HG03460 (cell line): ENCODE measurements at regions not wholly inside any gene's neighbourhood (a gene's known extent, or its start where the extent isn't known, plus 50 kb on each side); places are given as distances from the start of the nearest gene placed in this dataset.

Experiments used
- ATAC-seq: cut with Tn5 transposase; IDR thresholded peaks from one replicate; pipeline ENCODE4 v1.9.1; 2021; ENCODE audit not compliant: unreplicated experiment

DNA sequence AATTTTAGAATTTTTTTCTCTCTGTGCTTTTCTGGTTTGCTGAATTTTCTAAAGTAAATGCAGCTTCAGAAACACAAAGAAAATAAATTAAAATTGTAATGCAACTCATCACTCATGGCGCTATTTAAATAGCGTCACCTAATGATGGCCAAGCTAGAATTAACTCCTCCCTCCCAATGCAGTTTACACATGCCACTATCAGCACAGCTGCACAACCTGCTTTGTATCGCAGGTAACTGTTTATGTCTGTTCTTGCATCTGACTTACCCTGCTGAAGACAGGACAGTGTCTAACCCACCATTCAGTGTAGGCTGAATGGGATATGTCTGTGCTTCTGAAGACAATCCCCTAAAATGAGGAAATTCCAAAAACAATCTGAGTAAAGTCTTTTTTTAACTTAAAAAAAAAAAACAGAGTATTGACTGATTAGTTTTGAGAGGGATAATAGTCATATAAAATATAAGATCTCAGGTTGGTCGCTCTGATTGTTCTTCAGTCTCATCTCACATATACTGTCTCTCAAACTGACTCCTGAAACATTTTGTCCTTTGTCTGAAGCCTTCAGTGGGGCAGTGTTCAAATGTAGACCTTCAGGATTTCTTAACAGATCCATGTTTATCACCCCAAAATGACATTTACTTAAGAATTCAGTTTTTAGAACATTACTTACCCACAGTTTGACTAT, 271.4 kb downstream of the ZEB2 start:
- peak; percentile 22 for ATAC-seq

DNA sequence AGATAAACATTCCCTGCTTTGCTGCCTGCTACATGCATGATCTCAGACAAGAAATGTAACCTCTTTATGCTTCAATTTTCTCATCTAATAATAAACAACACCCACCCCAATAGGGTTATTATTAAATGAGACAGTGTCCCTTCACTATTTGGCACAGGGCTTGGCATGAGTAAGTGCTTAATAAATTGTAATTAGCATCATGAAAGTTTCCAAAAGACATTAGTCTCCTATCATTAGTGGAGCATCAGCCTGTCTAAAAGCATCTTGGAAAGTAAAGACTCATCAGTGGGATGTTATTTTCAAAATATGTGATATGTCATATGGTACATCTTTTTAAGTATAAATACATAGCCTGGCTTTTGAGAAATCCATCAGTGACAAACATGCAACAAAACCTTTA, 275.0 kb downstream of the ZEB2 start:
- no peak for ATAC-seq

DNA sequence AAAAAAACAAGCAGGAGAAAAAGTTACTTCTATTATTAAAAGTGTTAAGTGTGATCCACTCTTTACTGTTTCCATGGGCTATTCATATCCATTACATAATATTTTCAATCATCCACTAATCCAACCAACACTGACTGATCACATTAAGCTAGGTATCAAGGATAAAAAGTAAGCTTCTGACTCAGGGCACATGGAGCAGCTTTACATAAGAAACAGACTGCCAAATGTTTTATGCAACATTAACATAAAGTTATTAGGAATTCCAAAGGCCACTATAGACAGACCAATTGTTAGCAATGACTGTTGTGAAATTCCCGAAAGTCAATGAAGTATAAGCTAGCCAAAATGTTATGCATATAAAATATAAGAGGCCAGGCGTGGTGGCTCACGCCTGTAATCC, 277.6 kb downstream of the ZEB2 start:
- ATAC-seq, result no peak

DNA sequence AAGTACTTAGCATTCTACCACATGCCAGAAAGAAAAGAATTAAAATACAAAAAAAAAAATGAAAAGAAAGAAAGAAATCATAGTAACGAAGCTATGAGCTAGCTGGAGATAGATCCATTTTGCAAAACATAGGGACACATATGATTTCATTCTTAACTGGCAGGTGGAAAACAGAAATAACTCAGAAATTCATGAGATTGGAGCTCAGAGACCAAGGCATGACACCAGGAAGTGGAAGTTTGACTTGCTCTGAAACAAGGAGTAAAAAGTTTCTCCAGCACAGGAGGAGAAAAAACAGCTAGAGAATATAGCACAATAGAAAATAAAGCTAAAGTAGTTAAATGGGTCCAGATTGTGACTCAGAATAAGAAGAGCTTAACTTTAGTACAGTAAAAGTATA, 278.1 kb downstream of the ZEB2 start:
- no peak for ATAC-seq

DNA sequence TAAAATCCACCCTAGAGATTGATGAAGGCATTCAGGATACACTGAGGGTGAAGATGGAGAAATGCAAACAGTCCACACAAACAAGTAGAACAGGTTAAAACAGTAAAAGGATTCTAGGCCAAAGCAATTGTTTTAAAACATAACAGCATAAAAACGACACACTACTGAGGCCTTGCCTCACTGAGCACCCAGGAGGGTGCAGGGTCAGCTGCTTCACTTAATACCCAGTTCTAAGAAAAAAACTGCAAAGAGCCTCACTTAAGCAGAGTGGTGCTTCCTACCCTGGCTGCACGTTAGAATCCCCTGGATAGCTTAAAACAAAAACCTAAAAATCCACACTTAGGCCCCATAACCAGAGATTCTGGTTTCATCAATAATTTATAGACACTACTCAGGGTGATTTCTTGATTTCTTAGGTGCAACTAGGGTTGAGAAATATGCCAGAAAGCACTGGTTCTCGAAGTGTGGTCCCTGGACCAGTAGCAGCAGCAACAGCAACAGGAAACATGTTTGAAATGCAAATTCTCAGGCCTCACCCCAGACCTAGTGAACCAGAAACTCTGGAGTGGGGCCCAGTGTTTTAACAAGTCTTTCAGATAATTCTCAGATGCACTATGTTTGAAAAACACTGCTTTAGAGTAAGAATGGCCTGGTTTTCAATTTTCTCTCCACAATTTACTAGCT, 279.1 kb downstream of the ZEB2 start:
- ATAC-seq, result peak; percentile 85

DNA sequence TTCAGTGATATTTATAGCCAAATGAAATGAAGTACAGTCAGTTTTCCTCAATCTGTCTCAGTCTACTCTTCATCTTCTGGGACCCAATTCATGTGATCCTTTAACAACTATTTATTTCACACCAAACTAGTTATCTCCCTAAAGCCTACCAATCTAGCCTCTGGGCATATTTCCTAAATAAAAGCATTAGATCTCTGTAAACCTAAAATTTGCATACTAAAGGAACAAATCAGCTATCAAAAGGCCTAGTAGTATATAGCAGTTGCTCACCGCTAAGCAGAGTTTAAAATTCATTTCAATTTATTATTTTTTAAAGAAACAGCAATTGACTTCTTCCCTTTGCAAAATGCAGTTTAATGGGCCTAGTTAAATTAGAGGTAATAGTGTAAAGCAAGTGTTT, 280.2 kb downstream of the ZEB2 start:
- no peak for ATAC-seq

DNA sequence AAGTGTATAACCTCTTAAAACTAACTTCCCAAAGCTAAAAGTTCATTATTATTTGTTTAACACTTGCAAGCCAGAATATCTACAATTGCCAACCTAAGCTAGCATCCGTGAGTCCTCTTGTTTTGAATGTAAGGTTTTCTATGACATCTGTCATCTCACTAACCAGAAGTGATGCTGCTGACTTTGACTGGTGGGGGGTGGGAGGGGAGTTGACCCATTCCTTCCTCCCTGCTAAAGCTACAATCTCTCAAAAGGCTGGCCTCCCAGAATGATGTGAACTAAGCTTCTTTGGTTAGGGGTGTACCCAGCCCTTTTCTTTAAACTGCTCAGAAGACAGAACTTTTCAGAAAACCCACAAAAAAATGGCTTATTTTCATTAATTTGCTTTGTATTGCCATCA, 280.6 kb downstream of the ZEB2 start:
- ATAC-seq, result no peak

DNA sequence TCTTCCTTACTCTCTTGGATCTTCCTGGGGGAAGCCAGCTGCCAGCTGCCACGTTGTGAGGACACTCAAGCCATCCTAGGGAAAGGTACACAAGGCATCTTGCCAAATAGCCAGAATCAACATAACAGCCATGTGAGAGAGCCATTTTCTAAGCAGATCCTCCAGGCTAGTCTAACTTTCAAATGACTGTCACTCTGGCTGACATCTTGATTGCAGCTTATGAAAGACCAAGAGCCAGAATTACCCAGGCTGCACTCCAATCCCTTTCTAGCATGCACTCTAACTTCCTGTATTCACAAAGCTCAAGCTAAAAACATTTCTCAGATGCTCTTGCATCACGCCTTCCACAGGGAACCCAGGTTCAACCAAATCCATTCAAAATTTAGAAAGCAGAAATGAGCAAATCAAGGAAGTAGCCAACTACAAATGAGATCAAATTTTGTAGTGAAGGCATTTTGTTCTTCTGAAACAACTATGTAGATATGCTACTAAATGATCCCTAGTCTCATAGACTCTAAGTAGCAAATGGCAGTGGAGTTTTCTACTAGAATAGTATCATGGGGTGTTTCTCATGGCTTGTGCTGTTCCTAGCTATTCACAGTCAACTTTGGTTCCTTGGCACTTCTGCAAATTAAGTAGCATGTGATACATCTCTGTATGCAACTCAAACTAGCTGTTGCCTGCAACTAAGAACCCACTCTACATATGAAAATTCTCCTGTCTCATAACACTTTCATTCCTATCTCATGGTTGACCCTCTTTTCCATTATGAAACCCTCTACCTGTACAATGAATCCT, 281.9 kb downstream of the ZEB2 start:
- ATAC-seq, result no peak

DNA sequence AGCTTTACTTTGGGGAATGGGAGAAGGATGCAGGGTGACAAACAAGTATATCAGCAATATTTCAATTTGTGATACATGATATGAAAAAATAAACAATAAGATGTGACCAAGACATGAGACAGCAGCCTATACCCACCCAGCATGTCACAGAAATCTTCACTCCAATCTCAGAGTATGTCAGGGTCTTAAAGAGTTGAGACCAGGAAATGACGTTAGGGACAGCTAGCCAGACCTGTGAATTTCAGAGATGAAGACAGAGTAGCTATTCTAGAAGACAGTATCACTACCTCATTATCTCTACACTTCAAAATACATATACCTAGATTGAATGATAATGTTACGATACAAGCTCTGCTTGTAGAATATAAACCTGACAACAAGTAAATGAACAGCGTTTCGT, 282.8 kb downstream of the ZEB2 start:
- ATAC-seq, result no peak

DNA sequence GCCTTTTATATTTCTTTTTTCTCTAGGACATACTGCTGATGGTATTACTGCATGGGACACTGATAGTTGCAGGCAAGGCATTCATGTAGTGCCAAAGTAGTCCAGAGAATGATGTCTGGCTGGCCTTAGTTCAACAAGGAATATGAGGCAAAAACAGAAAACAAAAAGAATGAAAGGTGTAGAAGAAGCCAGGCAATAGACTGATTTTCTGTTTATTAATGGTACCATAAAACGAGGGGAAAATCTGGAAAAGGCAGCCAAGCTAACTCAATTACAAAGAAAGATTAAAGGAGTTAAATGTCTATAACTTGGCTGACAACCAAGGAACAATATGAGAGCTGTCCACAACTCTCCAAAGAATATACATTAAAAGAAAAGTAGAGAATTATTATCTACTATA, 284.9 kb downstream of the ZEB2 start:
- ATAC-seq, result no peak

DNA sequence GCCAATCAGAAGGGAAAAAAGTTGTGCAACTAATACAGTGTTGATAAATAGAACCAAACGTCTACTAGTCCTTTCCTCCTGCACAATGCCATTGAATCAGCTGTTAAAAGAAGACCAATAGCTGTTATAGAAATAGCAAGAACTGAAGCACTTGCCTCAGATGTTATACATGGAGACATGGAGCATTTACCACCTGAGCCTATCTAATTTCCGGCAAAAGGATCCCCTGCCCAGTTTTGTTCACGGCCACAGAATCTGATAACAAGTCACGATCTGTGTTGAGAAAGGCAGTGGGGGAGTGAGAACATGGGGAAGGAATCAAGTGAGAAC, 285.4 kb downstream of the ZEB2 start:
- no peak for ATAC-seq

DNA sequence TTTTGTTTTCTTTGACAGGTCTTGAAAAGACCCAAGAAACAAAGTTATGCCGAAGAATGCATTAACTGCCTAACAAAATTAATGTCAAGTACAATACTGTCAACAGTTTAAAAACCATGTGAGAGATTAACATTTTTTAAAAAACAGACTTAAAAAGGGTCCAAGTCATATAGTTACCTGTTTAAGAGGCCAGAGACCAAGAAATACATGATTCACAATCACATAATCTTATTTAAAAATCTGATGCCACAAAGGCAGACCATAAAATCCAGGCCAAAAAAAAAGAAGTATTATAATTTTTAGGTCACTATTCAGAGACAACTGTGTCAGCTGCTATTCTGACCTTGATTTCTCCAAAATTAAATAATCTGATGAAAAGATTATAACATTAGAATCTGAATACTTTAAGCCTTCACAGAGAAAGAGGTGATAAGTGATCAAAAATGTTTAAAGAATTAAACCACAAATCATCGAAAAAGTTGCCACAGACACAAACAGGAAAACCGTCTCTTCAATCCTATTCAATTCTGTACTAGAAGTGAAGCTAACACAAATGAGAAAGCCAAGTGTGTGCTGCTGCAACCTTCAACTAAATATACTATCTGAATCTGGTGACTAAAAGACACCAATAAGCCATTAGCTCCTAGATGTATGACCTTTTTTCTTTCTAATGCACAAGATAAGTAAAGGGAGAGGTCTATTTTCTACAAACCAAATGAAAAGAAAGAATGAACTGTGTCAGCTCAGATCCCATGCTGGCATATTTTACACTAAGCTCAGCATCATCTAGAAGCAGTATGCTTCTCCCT, 286.0 kb downstream of the ZEB2 start:
- ATAC-seq, result no peak

DNA sequence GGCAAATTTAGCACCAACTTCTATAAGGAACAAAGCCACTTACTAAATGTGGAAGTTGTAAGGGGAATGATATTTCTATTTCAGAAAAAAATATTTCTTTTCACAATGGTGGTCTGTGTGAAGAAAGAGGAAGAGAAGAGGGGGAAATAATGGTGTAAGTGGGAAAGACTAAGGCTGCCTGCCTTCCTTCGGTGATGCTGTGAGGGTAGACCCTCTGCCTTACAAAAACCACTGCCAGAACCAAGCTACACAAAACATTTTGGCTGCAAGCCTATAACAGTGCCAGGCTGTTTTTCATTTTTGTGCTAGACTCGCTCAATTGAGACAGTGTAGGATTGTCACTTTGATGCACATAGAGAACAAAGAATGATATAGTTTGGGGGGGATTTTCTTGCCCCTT, 286.6 kb downstream of the ZEB2 start:
- no peak for ATAC-seq

DNA sequence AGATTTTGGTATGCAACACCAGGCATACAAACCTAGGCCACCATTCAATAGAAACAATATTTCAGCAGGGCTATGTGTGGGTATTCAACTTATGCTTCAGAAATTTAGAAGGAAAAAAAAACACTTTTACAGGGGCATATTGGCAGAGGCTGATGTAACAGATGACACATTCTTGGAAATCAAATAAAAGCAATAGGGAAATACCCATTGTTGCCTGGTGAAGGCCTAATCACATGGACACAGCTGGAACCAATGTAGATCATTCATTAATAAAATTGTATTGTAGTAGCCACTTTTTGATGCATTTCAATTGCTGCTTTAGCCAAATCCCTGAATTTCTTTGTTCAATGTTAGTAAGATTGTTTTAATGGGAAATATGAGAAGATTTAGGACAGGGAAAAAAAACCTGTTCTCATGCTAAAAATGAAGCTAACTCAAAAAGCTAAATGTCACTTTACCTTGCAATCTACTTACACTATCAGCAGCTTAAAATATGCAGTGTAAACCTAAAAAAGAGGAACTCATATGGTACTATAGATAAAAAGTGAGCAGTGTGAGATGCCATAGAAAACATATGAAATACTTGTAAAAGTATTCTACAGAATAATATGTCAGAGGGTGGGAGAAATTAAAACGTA, 289.4 kb downstream of the ZEB2 start:
- no peak for ATAC-seq

DNA sequence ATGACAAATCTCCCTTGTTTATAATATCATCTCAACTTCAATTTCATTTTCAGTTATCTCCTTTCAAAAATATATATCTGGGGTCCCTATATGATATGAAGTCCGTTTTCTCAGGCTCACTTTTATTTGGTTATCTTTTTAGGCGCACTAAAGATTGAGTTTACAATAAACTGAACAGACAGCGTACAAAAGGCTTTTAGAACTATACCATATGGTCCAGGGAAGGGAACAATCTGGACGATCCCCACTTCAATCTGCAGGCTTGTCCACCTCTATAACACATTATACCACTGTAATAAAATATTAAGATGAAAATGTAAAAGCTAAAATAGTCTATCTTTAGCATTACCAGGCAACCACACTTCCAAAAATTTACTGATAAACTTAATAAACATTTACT, 289.9 kb downstream of the ZEB2 start:
- no peak for ATAC-seq

DNA sequence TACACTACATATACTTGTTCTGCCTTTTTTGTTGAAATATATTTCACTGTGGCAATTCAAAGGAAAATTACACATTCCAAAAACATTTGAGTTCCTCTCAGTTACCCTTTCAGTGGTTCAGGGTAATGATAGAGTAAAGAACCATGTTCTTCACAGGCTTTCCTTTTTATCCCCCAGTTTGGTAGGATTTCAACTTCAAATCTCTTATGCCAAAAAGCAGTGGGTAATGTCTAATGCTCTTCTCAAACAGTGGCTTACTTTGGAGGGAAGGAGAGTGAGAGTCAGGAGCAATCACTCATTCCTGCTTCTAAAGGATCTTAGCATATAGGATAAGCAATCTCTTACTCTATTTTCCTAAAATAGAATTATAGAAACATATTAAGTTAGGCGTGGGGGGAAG, 290.6 kb downstream of the ZEB2 start:
- ATAC-seq, result no peak

DNA sequence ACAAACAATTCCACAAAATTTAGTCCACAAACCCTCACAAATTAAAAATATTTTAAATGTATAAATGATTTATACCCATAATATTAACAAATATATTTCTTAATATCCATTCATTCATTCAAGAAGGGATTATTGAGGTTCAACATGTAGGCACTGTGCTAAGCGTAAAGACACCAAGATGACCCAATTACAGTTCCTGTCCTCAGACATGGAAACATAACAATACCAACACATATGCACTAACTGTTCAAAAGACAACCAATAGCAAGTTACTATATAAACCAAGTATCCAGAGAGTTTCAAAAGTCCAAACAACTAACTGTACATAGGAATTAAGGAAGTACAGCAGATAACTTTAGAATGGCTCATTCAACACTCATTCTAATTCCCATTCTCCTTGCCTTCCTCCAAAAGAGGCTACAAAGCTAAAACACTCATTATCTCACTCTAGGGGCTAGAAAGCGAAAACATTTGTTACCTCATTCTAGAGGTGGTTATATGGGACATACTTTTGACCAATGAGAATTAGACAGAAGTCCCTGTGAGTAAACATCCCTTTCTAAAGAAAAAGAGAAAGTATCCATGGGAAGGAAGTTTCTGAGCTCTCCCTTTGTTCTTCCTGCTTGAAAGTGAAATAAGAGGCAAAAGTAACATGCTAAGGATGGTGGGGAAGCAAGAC, 292.4 kb downstream of the ZEB2 start:
- ATAC-seq, result no peak

DNA sequence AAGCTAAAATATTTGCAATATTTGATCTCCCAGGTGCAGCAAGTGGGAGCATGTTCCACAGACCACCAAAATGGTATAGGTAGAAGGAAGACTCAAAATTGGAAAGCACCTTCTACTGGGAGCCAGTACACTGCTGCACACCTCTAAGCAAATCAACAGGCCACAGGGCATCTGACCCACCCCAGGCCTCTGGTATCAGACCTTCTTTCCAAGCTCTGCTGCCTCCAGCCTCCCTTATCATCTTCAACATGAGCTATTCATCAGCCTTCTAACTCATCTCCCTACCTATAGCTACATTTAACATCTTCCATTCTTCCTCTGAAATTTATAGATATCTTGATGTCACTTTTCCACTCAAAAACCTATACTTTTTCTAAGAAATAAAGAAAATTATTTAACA, 294.8 kb downstream of the ZEB2 start:
- ATAC-seq, result no peak

DNA sequence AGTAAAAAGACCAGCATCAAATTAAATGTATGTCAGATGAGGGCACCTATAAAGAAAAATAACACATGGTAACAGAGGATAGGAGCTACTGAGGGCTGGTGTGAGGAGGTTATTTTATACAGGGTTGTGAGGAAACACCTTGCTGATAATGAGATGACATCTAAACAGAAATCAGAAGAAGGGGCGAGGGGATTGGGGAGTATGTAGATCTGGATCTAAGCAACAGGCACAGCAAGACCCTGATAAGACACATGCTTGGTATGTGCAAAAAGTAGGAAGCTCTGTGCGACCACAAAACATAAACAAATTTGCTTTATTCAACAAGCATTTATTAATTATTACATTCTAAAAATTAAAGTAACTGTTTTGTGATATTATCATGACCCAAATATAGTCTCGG, 295.4 kb downstream of the ZEB2 start:
- no peak for ATAC-seq

DNA sequence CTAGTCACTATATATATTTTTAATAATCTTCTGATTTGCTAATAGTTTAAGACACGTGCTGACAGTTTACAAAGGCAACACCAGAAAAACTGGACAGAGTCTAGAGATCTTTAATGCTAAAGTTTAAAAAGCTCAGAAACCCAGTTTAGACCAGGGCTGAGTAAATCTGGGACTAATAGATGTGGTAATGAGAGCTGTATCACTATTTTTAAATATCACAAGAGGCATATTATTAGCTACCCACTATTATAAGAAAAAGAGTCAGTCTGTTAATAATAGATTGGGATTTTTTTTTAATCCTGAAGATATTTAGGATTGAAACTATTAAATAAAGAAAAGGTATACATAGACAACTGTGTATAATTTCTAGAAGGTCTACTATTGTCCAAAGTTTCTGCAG, 299.9 kb downstream of the ZEB2 start:
- no peak for ATAC-seq
